ENCODE measurements at regions not wholly inside any gene's neighbourhood (a gene's known extent, or its start where the extent isn't known, plus 50 kb on each side); places are given as distances from the start of the nearest gene placed in this dataset.

GRCh38 chr5:53427965-53428364 is 52.5 kb upstream of the FST start:
- TF ChIP-seq, protein P1, sequence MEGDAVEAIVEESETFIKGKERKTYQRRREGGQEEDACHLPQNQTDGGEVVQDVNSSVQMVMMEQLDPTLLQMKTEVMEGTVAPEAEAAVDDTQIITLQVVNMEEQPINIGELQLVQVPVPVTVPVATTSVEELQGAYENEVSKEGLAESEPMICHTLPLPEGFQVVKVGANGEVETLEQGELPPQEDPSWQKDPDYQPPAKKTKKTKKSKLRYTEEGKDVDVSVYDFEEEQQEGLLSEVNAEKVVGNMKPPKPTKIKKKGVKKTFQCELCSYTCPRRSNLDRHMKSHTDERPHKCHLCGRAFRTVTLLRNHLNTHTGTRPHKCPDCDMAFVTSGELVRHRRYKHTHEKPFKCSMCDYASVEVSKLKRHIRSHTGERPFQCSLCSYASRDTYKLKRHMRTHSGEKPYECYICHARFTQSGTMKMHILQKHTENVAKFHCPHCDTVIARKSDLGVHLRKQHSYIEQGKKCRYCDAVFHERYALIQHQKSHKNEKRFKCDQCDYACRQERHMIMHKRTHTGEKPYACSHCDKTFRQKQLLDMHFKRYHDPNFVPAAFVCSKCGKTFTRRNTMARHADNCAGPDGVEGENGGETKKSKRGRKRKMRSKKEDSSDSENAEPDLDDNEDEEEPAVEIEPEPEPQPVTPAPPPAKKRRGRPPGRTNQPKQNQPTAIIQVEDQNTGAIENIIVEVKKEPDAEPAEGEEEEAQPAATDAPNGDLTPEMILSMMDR (IDR thresholded peaks at IDR 0.05): no peak

DNA sequence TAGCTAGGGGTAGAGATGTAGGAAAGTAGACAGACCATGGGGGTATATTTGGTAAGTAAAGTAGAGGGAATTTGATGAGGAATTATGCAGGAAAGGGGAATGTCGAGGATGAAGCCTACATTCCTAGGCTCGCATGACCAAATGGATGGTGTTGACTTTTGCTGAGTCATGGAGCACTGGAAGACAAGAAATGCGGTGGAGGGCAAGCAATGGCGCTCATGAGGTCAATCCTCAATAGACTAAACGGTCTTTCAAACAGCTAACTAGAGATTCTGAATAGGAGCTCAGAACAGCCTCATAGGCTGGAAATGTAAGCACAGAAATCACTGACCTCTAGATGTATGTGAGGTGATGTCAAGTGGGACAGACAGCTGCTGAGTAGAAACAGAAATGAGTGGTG is 50.7 kb upstream of the FST start:
- TF ChIP-seq, protein P1 (IDR thresholded peaks at IDR 0.05): no peak

GRCh38 chr5:53430618-53431252 is 49.7 kb upstream of the FST start:
- TF ChIP-seq, protein P1 (IDR thresholded peaks at IDR 0.05): peak; percentile 63

Data from LNCAP (cell line).